ENCODE measurements at regions not wholly inside any gene's neighbourhood (a gene's known extent, or its start where the extent isn't known, plus 50 kb on each side); places are given as distances from the start of the nearest gene placed in this dataset.

GRCh38 chr4:117014236-117014635, 71.1 kb downstream of the TRAM1L1 start:
- no TSS peak for BruUV-seq (replicated peaks)
- no peaks in the 10 kb centered on the region for H4K20me1 ChIP-seq (ENCODE audit: insufficient read depth, low read length)
- no peak overlapping the region for H2AFZ ChIP-seq (ENCODE audit: low read length)
- H3K4me1 ChIP-seq (ENCODE audit: insufficient read depth, low read length): no peaks in the 10 kb centered on the region
- no peaks in the 10 kb centered on the region for H3K9me3 ChIP-seq (ENCODE audit: low read length)
- intact Hi-C loops (cut with micrococcal nuclease; ENCODE audit: unreplicated experiment) (no loop called here), in situ Hi-C loops (cut with HindIII; ENCODE audit: extremely low pct_ligation_motif_present, low pct_unique_long_range_greater_than_20kb) (no loop called here)
- no peak overlapping the region for H3K4me3 ChIP-seq (replicated peaks in 1 of 3; ENCODE audit: insufficient read depth in 1 of 3, low read depth in 2 of 3, low read length in 3 of 3)
- POLR2A ChIA-PET: no interaction called here
- H3K79me2 ChIP-seq (ENCODE audit: insufficient read depth, low read length): no peaks in the 10 kb centered on the region
- CTCF ChIA-PET (ENCODE audit: low intra/inter-chr PET ratio, low total read pairs): no interaction called here
- no peak overlapping the region for H3K4me2 ChIP-seq (ENCODE audit: low read depth, low read length)
- 29% methylated on average over 3 of the region's 3 CpGs for WGBS (ENCODE audit: low lambda C conversion rate)
- H3K27ac ChIP-seq (ENCODE audit: extremely low read length, insufficient read depth, low read length): no peak overlapping the region
- FAIRE-seq (no peak), ATAC-seq (no peak), DNase-seq (ENCODE audit: low spot score) (no peak)
- TF ChIP-seq ZNF430 (CRISPR knock-in tag; IDR thresholded peaks at IDR 0.05) (no peak), ZNF574 (CRISPR knock-in tag; IDR thresholded peaks at IDR 0.05) (no peak), ZNF235 (CRISPR knock-in tag; IDR thresholded peaks at IDR 0.05; ENCODE audit: borderline replicate concordance) (no peak), ZNF558 (CRISPR knock-in tag; IDR thresholded peaks at IDR 0.05; ENCODE audit: borderline replicate concordance) (no peak), SMARCE1 (IDR thresholded peaks at IDR 0.05; ENCODE audit: borderline replicate concordance) (no peak)
- TF ChIP-seq, protein P1, sequence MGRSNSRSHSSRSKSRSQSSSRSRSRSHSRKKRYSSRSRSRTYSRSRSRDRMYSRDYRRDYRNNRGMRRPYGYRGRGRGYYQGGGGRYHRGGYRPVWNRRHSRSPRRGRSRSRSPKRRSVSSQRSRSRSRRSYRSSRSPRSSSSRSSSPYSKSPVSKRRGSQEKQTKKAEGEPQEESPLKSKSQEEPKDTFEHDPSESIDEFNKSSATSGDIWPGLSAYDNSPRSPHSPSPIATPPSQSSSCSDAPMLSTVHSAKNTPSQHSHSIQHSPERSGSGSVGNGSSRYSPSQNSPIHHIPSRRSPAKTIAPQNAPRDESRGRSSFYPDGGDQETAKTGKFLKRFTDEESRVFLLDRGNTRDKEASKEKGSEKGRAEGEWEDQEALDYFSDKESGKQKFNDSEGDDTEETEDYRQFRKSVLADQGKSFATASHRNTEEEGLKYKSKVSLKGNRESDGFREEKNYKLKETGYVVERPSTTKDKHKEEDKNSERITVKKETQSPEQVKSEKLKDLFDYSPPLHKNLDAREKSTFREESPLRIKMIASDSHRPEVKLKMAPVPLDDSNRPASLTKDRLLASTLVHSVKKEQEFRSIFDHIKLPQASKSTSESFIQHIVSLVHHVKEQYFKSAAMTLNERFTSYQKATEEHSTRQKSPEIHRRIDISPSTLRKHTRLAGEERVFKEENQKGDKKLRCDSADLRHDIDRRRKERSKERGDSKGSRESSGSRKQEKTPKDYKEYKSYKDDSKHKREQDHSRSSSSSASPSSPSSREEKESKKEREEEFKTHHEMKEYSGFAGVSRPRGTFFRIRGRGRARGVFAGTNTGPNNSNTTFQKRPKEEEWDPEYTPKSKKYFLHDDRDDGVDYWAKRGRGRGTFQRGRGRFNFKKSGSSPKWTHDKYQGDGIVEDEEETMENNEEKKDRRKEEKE (IDR thresholded peaks at IDR 0.05): no peak
- H3K9ac ChIP-seq (ENCODE audit: insufficient read depth, low read depth, low read length): no peak overlapping the region
- H3K36me3 ChIP-seq (replicated peaks in 1 of 2; ENCODE audit: control insufficient read depth in 1 of 2, insufficient read depth in 2 of 2, low read length in 2 of 2): no peaks in the 10 kb centered on the region
- no peaks in the 10 kb centered on the region for H3K27me3 ChIP-seq (ENCODE audit: control insufficient read depth in 1 of 2, insufficient read depth in 2 of 2, low read length in 2 of 2)

All from HepG2 (cell line).